ENCODE measurements at regions not wholly inside any gene's neighbourhood (a gene's known extent, or its start where the extent isn't known, plus 50 kb on each side); places are given as distances from the start of the nearest gene placed in this dataset.

DNA sequence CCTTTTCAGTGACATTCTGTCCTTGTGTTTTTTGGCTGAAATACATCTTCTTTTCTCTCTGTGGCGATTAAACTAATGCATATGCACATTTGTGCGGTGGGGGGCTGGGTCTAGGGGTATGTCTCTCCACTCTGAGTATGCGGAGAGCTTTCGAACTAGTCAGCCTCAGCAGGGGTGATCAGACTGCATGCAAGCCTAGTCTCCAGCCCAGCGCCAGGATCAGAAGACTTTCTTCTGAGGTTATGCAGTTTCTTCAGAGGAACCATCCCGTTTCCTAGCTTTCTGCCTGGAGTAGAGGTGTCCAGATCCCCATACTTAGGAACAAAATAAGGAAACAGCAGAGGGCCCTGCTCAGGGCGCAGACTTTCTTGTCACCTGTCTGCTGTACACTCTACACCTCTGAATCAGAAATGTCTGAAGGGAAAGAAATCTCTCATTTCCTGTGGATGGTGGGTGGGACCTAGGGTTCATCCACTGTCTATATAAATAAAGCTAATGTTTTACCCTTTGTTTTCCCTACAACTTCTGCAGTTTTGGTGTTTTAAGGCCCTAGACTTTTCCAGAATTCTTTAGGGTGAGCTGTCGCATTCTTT is 230.4 kb downstream of the ABHD5 start:
- H3K79me2 ChIP-seq (ENCODE audit: insufficient read depth), result no peaks in the 10 kb centered on the region
- no peak overlapping the region for H2AFZ ChIP-seq (ENCODE audit: low read depth)
- no peak overlapping the region for H3K4me3 ChIP-seq (ENCODE audit: low read depth in 2 of 2, low read length in 1 of 2)
- no peak for DNase-seq
- H3K9ac ChIP-seq, result no peak overlapping the region
- TF ChIP-seq MXI1 (IDR thresholded peaks at IDR 0.05; ENCODE audit: low read depth, low read length), result no peak
- no peaks in the 10 kb centered on the region for H3K9me3 ChIP-seq
- no peaks in the 10 kb centered on the region for H3K9me2 ChIP-seq
- H3K27ac ChIP-seq (ENCODE audit: low read depth in 2 of 2, low read length in 1 of 2), result no peak overlapping the region
- no peaks in the 10 kb centered on the region for H3K36me3 ChIP-seq (replicated peaks in 1 of 2; ENCODE audit: control insufficient read depth in 1 of 2, insufficient read depth in 2 of 2, low read length in 1 of 2)
- H3K27me3 ChIP-seq (ENCODE audit: insufficient read depth), result no peaks in the 10 kb centered on the region
- WGBS (ENCODE audit: low lambda C conversion rate), result 76% methylated on average over 8 of the region's 8 CpGs
- ChIA-PET CTCF (no interaction called here), POLR2A (no interaction called here)
- H4K20me1 ChIP-seq (ENCODE audit: insufficient read depth), result no peaks in the 10 kb centered on the region
- H3F3A ChIP-seq (replicated peaks; ENCODE audit: insufficient read depth), result no peaks in the 10 kb centered on the region
- H3K4me1 ChIP-seq (ENCODE audit: control insufficient read depth in 1 of 2, insufficient read depth in 2 of 2, low read depth in 1 of 2, low read length in 1 of 2), result no peaks in the 10 kb centered on the region; a peak in 1 of 4 replicates
- H3K4me2 ChIP-seq, result no peak overlapping the region

DNA sequence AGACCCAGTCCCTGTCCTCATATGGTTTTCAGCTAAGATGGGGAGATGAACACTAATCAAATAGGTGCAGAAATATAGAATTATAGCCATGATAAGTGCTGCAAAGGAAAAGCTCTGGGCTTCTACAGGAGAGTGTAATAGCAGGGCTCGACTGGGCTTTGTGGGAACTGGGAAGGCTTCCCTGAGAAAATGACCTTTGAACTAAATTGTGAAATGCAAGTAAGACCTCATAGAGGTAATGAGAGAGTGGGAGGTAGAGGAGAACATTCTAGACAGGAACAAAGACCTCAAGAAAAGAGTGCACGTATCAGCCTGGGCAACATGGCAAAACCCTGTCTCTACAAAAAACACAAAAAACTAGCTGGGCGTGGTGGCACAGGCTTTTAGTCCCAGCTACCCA is 231.6 kb downstream of the ABHD5 start:
- CTCF ChIA-PET, result interaction anchor here (1.0 kb wide), 1 partner anchor 152 kb away, joined by 3 read pairs; no protein-coding TSS in a partner anchor
- Histone ChIP-seq H2AFZ (ENCODE audit: low read depth) (no peak overlapping the region), H3K4me2 (no peak overlapping the region), H3K79me2 (ENCODE audit: insufficient read depth) (no peaks in the 10 kb centered on the region), H3F3A (replicated peaks; ENCODE audit: insufficient read depth) (no peaks in the 10 kb centered on the region), H3K27ac (ENCODE audit: low read depth in 2 of 2, low read length in 1 of 2) (no peak overlapping the region), H3K4me3 (ENCODE audit: low read depth in 2 of 2, low read length in 1 of 2) (no peak overlapping the region), H3K36me3 (replicated peaks in 1 of 2; ENCODE audit: control insufficient read depth in 1 of 2, insufficient read depth in 2 of 2, low read length in 1 of 2) (no peaks in the 10 kb centered on the region), H3K9ac (no peak overlapping the region), H3K9me3 (no peaks in the 10 kb centered on the region), H3K9me2 (no peaks in the 10 kb centered on the region), H3K27me3 (ENCODE audit: insufficient read depth) (no peaks in the 10 kb centered on the region), H3K4me1 (ENCODE audit: control insufficient read depth in 1 of 2, insufficient read depth in 2 of 2, low read depth in 1 of 2, low read length in 1 of 2) (no peaks in the 10 kb centered on the region; a peak in 1 of 4 replicates), H4K20me1 (ENCODE audit: insufficient read depth) (no peaks in the 10 kb centered on the region)
- DNase-seq, result no peak
- TF ChIP-seq, protein P1, sequence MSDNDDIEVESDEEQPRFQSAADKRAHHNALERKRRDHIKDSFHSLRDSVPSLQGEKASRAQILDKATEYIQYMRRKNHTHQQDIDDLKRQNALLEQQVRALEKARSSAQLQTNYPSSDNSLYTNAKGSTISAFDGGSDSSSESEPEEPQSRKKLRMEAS (IDR thresholded peaks at IDR 0.05; ENCODE audit: low read depth), result no peak
- TF ChIP-seq, protein P2, sequence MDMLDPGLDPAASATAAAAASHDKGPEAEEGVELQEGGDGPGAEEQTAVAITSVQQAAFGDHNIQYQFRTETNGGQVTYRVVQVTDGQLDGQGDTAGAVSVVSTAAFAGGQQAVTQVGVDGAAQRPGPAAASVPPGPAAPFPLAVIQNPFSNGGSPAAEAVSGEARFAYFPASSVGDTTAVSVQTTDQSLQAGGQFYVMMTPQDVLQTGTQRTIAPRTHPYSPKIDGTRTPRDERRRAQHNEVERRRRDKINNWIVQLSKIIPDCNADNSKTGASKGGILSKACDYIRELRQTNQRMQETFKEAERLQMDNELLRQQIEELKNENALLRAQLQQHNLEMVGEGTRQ (IDR thresholded peaks at IDR 0.05; ENCODE audit: borderline replicate concordance, low read depth, low read length), result no peak
- WGBS (ENCODE audit: low lambda C conversion rate), result 52% methylated on average over 3 of the region's 3 CpGs
- POLR2A ChIA-PET, result no interaction called here

GRCh38 chr3:43923104-43923882 is 232.6 kb downstream of the ABHD5 start:
- no peak for TF ChIP-seq YY1 (IDR thresholded peaks at IDR 0.05; ENCODE audit: low read depth)
- TF ChIP-seq FOXJ3 (CRISPR knock-in tag; IDR thresholded peaks at IDR 0.05), result no peak
- TF ChIP-seq ELF1 (IDR thresholded peaks at IDR 0.05), result no peak
- TF ChIP-seq MEF2A (IDR thresholded peaks at IDR 0.05; ENCODE audit: borderline replicate concordance, low read depth), result no peak
- TF ChIP-seq SMC3 (IDR thresholded peaks at IDR 0.05; ENCODE audit: low read depth, low read length), result no peak
- TF ChIP-seq FOXM1 (IDR thresholded peaks at IDR 0.05; ENCODE audit: low read depth), result no peak
- no peak for TF ChIP-seq TCF12 (IDR thresholded peaks at IDR 0.05)
- no peak for TF ChIP-seq SIN3A (IDR thresholded peaks at IDR 0.05; ENCODE audit: borderline replicate concordance, low read depth, low read length)
- no peak for TF ChIP-seq RXRA (IDR thresholded peaks at IDR 0.05; ENCODE audit: borderline replicate concordance, low read depth)
- no peaks in the 10 kb centered on the region for H3K9me3 ChIP-seq
- no peaks in the 10 kb centered on the region; the same call in 1 of the 2 replicates for H3K27me3 ChIP-seq (ENCODE audit: insufficient read depth)
- no peaks in the 10 kb centered on the region for H3F3A ChIP-seq (replicated peaks; ENCODE audit: insufficient read depth)
- CTCF ChIA-PET, result interaction anchor here (1.0 kb wide), 1 partner anchor 153 kb away, joined by 3 read pairs; no protein-coding TSS in a partner anchor
- no peaks in the 10 kb centered on the region for H3K9me2 ChIP-seq
- no peaks in the 10 kb centered on the region; a peak in 1 of 4 replicates for H3K4me1 ChIP-seq (ENCODE audit: control insufficient read depth in 1 of 2, insufficient read depth in 2 of 2, low read depth in 1 of 2, low read length in 1 of 2)
- no peak for DNase-seq
- no peak overlapping the region for H3K4me2 ChIP-seq
- H3K27ac ChIP-seq (ENCODE audit: low read depth in 2 of 2, low read length in 1 of 2), result no peak overlapping the region
- H3K79me2 ChIP-seq (ENCODE audit: insufficient read depth), result no peaks in the 10 kb centered on the region
- POLR2A ChIA-PET, result no interaction called here
- 79% methylated on average over 11 of the region's 13 CpGs for WGBS (ENCODE audit: low lambda C conversion rate)
- H3K36me3 ChIP-seq (replicated peaks in 1 of 2; ENCODE audit: control insufficient read depth in 1 of 2, insufficient read depth in 2 of 2, low read length in 1 of 2), result no peaks in the 10 kb centered on the region
- H2AFZ ChIP-seq (ENCODE audit: low read depth), result no peak overlapping the region
- H3K4me3 ChIP-seq (ENCODE audit: low read depth in 2 of 2, low read length in 1 of 2), result no peak overlapping the region
- H4K20me1 ChIP-seq (ENCODE audit: insufficient read depth), result no peaks in the 10 kb centered on the region
- no peak overlapping the region for H3K9ac ChIP-seq
